ENCODE measurements at regions not wholly inside any gene's neighbourhood (a gene's known extent, or its start where the extent isn't known, plus 50 kb on each side); places are given as distances from the start of the nearest gene placed in this dataset.

DNA sequence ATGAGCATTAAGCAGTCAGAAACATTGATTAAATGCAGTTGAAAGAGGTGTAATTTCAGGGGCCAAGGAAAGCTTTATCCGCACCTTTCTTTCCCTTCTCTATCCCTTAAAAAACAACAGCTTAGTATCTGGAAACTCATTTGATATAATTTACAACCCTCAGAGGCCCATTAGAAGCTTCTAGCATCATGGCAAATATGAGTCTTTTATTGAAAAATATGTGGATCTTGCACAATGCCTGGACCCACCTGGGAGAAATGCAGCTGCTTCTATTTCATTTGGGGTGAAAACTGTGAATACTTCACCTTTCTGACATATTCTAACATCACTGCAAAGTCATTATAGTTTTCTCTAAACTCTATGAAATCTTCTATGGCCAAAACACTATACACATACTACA, 492.2 kb upstream of the PSMD7 start:
- DNase-seq, result no peak

DNA sequence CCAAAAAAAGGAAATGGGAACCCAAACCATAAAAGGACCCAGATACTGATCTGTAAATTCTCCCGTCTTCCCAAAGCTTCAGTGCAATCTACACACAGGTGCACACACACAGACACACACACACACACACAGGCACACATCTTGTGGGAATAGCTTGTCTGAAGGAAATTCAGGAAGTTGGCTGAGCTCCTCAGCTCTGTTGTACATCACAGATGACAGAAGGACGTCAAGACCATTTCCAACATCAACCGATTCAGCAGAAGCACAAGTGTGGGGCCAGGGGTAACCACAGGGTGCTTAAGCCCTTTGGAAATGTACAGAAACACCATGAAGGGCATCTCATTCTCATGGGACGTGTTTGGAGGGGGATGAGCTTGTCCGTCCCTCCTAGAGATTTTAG, 498.1 kb upstream of the PSMD7 start:
- no peak for DNase-seq

DNA sequence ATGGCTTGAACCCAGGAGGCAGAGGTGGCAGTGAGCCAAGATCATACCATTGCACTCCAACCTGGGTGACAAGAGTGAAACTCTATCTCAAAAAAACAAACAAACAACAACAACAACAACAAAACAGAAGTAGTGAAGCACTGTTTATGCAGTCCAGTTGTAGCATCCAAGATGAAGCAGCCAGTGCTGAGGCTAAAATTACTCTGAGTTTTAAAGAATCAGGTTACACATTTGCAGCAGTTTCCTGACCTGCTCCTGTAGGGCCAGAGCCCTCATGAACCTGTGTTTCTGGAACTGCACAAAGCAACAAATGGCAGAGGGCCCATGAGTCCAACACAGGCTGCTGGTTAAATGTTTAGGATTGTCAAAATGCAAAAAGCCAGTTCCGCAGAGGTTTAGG, 499.5 kb upstream of the PSMD7 start:
- DNase-seq, result no peak

DNA sequence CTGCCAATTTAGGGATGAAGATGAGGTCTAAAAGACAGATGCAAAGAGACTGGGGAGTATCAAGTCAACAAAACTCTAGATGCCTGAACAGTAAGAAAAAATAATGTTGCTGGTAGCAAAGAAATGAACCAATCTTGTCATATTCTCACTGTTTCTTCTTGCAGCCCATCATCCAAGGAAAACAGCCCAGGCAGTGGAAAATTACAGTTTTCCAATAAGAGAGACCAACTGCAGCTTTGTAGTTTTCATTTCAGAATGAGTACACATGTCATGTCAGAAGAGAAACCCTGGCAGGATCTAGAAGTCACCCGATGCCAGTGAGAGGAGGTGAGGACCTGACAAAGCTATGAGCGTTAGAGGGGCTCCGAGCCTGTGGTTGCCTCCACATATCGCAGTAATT, 500.4 kb upstream of the PSMD7 start:
- no peak for DNase-seq

DNA sequence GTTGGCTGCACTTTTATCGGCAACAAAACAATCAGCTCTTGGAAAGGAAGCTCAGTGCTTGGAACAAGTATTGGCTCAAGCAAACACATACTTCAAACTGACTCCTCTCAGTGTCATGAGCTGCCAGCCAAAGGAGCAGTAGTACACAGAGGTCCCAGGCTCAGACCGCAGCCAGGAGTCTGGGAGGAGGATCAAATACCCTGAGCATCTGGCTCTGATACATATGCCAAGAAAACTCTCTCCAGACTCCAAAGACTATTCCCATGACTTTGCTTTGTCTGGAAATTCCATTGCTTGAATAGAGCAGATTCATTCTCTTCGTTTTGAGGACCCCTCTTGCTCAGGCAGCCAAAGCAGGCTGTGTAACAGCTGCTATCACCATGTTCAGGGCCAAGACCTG, 501.6 kb upstream of the PSMD7 start:
- no peak for DNase-seq

DNA sequence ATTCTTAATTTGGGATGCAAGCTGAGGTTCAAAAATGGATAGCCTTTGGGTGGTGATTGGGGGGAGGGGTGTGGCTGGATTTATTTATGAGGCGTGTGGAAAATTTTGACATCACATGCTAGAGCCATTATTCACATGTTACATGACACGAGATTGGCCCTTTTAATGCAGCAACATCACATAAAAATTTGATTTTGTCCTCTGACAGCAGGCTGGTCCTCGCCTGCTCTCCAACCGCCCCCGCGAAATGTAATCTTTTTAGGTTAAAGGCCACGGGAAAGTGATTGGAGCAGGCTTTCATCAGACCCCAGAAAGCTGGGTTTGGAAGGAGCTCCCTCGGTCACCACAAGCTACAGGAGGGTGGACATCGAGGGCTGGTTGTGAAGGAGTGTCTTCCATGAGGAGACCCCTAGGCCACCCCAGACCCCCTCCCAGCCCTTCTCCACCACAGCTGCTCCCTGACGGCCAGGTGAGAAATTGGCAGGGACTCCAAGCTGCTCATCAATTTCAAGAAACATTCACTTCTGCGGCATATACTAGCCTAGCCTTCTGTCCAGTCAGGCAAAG, 502.7 kb upstream of the PSMD7 start:
- no peak for DNase-seq

DNA sequence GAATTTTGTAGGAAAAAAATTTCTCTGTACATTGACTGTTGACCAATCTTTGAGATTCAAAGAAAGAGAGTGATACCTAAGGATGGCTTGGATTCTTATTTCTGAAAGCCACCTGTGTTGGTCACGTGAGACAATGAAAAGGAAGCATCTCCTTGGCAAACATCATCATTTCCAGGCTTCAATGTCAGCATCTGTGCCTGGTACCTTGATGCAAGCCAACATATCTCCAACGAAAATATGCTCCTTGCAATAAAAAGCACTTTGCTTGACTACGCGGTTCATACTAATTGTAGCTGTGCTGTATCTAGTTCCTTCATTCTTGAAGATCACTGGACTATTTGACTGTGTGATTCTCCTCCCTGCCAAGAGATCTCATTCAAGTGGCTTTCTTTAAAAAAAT, 503.4 kb upstream of the PSMD7 start:
- DNase-seq, result no peak

DNA sequence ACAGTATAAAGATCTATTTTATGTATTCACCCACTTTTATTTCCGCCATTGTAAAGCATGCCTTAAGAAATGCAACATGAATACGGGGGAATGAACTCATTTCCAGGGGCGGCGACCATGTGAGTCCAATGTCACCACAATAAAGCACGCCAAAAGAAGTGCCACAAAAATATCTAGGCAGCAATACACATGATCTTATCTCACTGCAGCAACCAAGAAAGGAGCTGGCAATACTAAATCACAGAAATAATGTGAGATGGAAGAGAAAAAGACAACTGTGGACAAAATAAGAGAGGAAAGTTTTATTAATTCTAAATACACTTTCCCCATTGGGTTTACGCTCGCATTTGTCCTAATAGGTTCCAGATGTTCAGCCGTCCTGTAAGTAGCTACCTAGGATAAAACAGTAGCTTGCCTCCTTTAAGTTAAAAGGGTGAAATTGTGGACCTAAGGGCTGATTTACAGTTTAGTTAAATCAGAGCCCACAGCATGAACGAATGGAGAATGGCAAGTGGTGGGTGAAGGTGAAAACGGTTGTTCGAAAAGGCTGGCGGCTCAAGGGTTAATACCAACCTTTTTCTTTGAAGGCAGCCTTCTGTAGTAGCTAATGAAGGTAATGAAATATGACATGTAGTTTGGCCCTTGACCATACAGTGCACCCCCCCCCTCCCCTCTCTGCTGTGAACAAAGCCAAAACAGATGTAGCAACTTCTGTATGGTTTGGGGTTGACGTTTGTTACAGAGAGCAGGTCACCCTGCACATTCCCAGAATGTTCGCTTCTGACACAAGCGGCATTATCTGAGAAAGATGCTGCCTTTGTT, 504.2 kb upstream of the PSMD7 start:
- DNase-seq, result no peak

DNA sequence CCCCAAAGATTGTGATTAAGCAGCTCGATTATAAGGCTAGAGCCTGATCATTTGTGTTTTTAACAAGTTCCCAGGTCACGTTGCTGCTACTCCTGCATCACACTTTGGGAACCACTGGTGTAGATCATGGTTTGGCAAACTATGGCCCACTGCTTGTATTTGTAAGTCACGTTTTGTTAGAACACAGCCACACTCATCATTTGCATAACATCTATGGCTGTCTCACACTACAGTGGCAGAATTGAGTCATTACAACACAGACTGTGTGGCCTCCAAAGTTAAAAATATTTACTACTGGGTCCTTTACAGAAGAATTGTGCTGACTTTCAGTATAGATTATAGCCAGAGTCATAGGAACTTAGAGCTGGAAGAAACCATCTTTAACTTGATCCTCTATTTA, 515.3 kb upstream of the PSMD7 start:
- DNase-seq, result no peak

DNA sequence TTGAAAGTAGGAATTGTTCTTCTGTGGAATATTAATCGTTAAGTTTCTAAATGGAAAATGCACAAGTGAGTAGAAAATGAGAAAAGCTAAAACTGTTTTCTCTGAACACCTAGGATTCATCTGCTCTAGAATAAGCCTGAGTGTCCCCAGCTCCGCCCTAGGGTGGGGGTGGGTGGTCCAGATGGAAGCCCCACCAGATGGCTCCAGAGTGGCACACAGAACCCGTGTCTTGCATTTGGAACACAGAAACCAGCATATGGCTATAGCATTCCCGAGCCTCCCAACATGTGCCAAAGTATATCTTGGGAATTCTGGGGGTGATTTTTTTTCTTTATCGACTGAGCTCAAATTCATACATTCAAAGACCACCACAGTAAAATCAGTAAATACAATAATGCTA, 517.7 kb upstream of the PSMD7 start:
- DNase-seq, result no peak

DNA sequence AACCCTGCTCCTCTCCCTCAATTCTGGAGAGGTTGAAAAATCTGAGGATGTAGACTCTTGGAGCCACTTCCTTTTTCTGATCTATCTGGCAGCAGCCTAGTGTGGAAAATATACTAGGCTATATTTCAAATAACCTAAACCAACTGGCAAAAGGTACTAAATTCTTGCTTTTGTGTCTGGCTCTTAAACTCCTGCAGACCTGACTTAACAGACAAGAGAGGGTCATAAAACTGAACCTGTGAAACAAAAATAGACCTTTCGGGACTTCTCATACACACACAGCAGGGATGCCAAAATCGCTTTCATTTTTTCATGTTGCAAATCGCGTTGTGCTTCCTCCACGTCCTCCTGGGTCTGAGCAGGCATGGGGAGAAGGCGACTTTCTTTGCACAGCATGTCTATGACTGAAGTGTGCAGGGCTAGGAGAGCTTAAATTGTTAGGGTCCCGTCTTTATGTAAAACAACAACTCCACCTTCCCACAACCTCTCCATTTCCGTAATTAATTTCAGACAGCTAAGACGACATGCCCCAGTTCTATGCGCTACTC, 520.7 kb upstream of the PSMD7 start:
- DNase-seq, result no peak

DNA sequence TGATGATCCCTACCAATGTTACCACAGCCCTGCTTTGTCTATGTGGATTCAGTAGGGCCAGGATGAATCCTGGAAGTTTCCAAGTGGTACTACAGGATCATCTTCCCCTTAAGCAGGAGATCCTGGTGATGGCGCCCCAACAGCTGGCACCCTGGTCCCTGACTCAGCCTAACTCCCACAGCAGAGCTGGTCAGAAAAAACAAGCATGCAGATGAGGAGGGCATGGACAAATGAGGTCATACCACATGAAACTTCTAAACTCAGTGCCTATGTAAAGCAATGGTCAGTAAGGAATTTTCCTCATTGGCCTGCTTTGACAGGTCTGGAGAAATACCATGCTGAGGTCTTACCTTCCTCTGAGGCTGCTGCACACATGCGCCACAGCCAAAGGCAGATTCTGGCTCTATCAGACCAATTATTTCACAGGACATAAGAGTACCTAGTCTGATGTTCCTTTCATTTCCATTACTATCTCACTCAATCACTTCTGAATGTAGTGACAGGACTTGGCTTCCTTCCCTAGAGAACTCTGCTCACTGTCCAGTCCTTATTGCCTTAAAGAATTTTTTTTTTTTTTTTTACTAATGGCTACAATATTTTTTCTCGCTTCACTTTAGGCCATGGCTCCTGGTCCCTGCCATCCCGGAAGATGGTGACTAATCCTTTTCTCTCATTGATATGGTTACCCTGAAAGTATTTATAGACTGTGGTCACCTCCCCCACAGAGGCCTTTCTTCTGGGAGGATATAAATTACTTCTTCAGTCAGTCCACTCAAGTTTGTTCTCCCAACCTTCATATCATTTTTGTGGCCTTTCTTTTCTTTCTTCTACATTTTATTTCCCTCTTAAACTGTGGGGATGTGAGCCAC, 525.2 kb upstream of the PSMD7 start:
- DNase-seq, result no peak

DNA sequence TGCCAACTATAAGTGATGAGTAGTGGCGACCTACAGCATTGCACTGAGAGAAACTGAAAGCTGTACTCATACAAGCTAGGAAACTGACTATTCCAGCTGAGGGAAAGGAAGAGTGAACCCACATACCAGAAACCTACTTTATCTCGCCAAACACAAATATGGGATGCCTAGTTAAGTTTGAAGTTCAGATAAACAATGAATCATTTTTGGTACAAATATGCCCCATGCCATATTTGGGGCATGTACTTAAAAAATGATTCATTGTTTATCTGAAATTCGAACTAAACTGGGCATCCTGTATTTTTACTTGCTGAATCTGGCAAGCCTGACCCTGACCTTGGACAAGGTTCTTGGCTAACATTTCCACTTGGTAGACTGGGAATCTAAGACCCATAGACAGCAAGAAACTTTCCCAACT, 527.8 kb upstream of the PSMD7 start:
- no peak for DNase-seq

DNA sequence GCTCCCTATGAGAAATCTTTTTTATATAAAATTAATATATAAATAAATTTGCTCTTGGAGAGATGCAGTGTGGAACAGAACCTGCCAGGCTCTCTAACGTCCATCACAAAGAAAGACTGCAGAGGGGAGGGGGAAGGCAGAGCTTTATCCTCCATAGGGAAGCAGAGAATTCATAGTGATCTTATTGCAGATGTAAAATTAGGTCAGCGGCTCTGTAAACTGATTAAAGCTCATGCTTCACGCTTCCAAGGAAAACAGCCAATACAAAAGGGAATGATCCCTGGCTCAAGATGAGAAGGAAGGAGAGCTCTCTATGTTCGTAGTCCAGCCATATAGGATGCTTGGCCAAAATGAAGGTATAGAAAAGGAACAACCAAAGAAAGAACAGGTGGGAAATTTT, 532.3 kb upstream of the PSMD7 start:
- no peak for DNase-seq

DNA sequence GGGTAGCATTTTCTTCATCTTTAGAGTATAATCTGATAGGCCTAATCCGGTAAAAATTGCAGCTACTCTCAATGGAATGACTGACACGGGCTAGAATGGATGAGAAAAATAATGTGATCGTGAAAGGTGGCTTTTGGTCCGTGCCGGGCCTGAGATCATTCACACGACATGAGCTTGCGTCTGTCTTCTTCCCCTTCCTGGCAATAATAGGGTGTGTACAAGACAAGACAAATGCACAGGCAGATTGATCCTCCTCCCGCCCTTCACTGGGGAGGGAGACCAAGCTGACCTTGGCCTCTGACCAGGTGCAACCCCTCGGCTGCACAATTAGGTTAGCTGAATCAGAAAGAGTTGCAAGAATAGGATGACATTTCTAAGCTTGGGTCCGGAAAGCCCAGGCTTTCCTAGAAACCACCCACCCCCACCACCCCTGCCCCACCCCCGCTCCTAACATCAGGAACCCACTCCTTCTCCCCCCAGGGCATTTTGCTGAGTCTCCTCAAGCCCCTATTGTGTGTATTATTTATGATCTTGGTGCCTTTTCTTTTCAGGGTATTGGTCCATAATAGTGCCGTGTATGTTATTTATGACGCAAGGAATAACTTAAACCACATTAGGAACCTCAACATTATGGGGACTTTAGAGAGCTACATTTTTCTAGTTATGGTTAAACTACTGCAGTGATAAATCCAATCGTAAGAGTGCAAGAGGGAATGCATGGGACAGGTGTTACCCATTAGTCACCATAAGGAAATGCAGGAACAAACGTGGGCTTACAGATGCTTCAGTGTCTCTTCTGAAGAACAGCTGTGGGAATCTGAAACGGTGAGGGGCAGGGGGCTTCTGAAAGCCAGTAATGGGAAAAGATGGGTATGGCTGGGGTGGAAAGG, 540.1 kb upstream of the PSMD7 start:
- no peak for DNase-seq

DNA sequence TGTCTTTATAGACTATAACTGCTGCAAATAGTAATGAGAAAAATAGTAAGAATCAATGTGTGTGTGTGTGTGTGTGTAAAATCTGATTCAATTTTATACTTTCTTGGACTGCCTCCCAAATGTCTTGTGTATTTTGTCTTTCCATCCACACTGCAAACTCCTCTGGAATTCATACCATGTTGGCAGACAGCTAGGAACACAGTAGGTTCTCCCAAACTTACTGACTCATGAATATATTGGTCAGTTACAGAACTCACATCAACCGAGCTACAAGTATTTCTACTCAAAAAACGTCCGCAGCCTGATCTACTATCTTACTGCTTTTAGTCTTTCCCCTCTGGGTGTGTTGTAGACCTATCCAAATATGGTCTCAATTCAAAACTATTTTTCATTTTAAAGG, 542.7 kb upstream of the PSMD7 start:
- DNase-seq, result no peak

DNA sequence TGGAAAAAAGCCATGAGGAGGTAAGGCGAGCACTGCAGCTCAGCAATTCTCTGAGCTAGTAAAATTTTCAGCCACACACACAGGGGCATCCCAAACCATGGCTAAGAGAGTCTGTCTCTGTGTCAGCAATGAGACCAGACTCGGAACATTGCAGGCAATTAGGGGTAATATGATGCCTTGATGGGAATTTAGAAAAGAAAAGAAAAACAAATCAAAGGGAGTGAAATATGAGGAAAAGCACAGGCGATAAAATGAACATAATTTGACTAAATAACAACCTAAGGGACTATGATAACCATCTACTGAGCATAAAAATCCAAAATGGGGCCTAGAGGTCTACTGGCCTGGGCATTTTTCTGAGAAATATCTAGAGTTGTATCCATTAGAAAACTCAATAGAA, 546.0 kb upstream of the PSMD7 start:
- no peak for DNase-seq

DNA sequence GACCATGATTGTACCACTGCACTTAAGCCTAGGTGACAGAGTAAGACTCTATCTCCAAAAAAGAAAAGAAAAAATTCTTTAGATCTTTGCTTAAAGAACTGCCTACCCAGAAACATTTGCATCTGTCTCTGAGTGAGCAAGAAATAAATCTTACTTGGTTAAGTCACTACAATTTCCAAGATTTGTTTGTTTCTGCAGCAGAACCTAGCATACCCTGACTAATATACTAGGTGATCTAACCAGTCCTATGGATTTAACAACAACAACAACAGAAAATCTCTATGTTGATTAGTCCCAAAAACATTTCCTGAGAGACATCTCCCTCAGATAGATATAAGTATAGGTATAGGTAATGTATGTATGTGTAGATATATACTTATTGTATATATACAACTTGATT, 549.3 kb upstream of the PSMD7 start:
- DNase-seq, result no peak

DNA sequence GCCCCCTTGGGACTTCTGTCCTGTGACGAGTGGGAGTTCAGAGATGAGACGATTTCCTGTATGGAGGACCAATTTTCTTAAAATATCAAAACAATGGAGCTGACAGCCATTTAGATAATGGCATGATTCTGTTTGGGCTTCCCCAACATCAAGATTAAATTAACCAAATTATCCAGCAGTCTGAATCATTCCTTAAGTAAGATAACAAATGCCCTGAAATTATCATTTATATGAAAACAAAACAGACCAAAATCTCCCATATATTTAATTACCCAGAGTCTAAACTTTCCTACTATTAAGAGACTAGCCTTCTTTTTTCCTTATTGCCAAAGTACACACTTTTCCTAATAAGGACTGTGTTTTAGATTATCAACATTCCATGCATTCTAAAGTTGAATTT, 550.1 kb upstream of the PSMD7 start:
- no peak for DNase-seq

DNA sequence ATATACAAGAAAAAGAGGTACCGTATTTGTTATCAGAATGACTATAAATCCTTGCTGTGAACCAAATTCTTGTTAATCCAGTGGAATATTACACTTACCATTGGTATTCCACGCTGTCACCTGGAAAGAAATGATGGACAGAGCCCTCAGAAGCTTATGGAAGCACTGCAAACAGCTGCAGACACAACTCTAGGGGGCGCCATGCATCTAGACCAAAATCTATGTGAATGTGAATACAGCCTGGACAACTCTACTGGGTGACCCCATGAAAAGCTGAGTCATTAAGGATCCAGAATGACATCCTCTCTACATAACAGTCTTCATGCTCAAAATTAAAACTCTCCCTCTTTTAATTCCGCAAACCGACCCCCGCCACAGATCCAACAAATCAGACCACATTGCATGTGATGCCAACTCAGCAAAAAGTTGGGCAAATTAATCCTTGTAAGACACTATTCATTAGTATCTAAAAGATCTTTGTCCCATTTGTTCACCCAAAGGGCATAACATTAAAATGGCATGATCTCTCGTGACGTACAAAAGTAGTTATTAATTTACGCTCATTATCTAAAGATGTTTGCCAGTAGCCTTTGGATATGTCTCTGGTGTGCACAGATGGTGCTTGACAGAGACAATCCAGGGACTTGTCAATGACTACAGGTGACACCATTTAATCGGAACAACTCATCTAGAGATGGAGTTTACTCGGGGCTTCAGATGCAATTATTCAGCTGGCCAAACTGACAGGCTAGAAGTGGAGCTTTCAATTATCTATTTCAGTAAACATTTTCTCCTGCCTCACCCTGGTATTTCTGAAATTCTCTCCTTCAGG, 552.7 kb upstream of the PSMD7 start:
- peak in 2 of 3 experiments; percentile 13 to 55 for DNase-seq

DNA sequence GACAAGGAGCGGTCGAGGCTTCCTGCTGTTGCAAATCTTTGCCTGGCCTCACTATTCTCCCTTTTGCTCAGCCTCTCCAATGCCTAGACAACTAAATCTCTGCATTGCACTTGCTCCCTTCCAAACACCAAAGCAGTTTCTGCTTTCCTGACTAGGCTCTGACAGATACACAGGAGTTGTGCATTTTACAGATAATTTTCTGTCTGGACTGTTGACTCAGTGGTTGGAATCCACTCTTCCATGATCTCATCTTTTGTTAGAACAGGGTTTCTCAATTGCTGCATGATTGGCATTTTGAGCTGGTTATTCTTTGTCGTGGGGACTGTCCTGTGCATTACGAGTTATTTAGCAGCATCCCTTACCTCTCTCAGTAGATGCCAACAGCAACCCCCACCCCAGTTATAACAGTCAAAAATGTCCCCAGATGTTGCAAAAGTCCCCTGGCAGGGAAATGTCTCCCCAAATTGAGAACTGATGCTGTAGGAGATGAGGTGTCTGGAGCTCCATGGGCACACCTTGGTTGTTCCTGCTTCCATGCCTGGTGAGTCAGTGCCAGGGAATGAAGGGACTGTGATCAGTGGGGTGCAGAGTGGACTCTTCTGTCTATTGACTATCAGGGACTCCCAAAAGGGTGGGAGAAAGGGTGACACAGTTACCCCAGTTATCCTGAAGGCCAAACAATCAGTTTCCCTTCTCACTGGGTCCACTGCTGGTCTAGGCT, 557.4 kb upstream of the PSMD7 start:
- no peak for DNase-seq

Measured in NCI-H1417 (cell line).